GM18519 (cell line): ENCODE measurements at regions not wholly inside any gene's neighbourhood (a gene's known extent, or its start where the extent isn't known, plus 50 kb on each side); places are given as distances from the start of the nearest gene placed in this dataset.

Source experiments
- ATAC-seq: cut with Tn5 transposase; IDR thresholded peaks from one replicate; pipeline ENCODE4 v1.9.1; 2021; ENCODE audit warnings: mild to moderate bottlenecking, moderate library complexity; ENCODE audit not compliant: unreplicated experiment, low FRiP score

DNA sequence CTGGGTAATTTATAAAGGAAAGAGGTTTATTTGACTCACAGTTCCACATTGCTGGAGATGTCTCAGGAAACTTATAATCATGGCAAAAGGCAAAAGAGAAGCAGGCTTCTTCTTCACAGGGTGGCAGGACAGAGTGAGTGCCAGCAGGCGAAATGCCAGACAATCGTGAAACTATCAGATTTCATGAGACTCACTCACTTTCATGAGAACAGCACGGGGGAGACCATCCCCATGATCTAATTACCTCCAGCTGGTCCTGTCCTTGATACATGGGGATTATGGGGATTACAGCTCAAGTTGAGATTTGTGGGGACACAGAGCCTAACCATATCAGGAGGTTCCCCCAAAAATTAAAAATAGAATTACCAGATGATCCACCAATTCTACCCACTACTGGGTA is 675.5 kb upstream of the SLC8A1 start:
- no peak for ATAC-seq

GRCh38 chr2:41129988-41130387 is 678.1 kb upstream of the SLC8A1 start:
- ATAC-seq, result no peak

DNA sequence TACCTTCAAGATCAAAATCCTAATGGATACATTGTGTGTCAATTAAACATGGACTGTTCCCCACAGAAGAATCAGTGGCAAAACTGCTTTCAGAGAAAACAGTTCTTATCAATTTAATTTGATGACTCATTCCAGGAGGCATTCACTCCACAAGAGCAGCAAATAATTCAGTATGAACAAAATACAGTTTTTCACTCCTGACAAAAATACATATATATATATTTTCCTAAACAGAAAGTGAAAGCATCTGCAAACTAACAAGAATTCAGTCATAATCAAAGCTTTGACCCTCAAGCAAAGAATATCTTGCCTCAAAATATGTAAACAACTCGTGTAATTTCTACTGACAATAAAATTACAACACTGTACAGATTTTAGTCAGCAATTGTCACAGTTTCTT is 685.1 kb upstream of the SLC8A1 start:
- no peak for ATAC-seq

- no peak for ATAC-seq
These were observed 689.4 kb upstream of the SLC8A1 start for GRCh38 chr2:41141146-41141791.

DNA sequence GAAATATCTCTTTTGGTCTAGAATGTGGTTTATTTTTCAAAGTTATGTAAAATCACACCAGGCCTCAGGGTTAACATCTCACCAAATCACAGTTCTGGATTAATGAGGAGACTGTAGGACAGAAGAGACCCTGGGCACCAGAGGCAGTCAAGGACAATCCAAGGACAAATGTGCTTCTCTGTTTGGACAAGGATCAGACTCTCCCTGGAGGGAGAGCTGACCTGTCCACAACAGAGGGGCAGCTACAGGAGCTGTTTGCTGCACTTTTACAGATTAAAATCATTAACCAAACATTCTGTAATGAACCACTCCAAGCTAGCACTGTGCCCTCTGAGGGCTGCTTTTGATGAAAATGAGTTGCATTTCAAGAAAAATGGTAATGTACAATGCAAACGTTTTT is 690.6 kb upstream of the SLC8A1 start:
- ATAC-seq, result no peak

DNA sequence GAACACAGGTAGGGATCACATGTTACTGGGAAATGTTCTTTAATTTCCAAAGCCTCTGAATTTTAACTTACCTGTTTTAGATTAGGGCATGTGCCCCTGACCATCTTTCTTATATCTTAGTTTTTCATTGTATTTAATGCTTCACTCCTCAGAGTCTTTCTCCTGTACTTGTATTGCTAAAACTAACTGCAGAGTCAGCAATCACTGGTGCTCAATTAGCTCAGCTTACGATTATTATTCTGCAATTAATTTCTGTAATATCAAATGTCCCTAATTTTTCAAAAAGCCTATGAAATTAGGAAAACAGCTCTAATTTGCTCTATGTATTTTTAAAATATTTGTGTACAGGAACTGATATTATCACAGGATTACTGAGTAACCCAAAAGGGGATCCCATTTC is 693.2 kb upstream of the SLC8A1 start:
- no peak for ATAC-seq

DNA sequence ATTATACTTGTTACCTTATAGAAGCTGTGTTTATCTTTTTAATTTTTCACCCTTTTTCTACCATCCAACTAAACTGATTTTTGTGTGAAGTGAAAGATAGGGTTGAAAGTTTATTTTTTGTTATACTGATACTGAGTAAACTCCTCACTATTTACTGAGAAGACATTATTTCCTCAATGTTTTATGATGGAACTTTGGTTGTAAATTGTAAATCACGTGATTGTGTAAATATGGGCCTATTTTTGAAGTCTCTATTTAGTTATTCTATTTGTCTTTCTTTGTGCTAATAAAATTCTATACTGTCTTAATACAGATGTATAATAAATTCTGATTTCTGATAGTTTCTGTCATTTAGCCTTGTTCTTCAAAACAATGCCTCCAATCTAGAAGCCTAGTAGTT is 697.2 kb upstream of the SLC8A1 start:
- no peak for ATAC-seq

DNA sequence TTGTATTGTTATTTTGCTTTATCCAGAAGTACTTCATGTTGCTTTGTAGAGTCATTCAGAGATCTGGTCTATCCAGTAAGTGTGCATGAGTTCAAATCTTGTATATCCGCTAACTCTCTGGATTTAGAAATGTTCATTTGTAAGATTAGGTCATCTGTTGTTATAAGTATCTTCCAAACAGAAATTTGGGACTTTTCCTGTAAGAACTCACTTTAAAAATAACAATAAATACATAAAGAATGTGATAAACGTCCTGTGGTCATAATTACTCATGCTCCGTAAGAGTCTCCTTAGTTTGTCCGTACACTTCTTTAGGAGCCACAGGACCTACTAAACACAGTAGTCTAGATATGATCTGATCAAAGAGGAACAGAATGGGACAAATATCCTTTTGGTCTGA is 699.9 kb upstream of the SLC8A1 start:
- no peak for ATAC-seq

- ATAC-seq, result no peak
These were observed 700.4 kb upstream of the SLC8A1 start for GRCh38 chr2:41152318-41152717.

GRCh38 chr2:41160439-41160838 is 708.5 kb upstream of the SLC8A1 start:
- ATAC-seq, result no peak

DNA sequence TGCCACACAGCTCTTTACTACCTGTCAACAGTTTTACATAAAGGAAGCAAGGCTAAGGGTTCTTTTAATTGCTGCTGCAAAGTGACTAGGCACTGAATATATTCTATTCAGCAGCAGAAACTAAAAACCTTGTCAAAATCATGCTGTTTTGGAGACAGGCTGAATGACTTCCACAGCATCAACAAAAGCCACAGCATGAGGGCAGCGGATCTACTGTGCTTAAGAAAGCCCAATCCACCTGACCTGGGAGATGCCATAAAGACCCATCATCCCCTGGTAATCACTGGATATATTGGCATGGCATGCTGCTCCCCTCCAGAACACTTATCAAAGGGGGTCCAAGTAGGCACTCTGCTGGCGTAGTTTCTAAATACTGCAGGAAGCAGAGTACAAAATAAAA is 715.1 kb upstream of the SLC8A1 start:
- no peak for ATAC-seq

GRCh38 chr2:41169744-41170143 is 717.9 kb upstream of the SLC8A1 start:
- no peak for ATAC-seq

DNA sequence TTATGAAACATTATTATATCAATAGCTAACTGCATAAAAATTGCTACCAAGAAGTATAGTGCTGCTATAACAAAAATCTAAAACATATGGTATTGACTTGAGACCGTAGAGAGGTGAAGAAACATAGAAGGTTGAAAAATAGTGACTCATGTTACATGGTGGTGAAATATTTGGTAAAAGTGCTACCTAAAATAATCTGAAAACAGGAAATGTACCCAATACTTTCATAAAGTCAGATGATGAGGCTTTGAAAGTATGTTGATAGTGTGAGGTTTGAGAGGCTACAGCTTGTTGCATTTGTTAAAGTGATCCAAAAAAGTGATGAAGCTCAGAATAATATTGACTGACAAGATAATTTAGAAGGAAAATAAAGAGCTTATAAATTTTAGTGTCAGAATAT is 718.7 kb upstream of the SLC8A1 start:
- no peak for ATAC-seq

DNA sequence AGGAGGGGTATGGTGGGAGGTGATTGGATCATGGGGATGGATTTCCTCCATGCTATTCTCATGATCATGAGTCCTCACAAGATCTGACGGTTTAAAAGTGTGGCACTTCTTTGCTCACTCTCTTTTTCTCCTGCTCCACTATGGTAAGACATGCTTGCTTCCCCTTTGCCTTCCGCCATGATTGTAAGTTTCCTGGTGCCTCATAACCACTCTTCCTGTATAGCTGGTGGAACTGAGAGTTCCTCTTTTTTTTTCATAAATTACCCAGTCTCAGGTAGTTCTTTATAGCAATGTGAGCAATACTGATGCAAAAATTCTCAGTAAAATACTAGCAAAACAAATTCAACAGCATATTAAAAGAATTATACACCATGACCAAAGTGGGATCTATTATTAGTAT is 728.5 kb upstream of the SLC8A1 start:
- ATAC-seq, result no peak

DNA sequence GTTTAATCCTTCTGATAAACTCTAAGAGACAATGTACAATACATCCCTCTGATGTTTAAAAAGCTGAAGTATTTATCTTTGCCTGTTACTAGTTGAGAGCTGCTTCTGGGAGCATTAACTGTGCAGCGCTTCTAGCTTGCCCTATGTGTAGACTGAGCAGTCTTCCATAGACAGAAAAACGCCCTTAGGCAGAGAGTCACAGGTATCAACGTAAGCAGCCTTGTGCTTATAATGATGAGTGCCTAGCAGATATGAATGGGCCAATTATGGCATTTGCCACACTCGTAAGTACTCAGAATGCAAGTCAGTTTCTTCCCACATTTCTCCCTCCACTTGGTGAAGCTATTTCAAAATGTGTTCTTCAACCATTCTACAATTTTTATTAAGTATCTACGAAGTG is 731.1 kb upstream of the SLC8A1 start:
- ATAC-seq, result no peak

DNA sequence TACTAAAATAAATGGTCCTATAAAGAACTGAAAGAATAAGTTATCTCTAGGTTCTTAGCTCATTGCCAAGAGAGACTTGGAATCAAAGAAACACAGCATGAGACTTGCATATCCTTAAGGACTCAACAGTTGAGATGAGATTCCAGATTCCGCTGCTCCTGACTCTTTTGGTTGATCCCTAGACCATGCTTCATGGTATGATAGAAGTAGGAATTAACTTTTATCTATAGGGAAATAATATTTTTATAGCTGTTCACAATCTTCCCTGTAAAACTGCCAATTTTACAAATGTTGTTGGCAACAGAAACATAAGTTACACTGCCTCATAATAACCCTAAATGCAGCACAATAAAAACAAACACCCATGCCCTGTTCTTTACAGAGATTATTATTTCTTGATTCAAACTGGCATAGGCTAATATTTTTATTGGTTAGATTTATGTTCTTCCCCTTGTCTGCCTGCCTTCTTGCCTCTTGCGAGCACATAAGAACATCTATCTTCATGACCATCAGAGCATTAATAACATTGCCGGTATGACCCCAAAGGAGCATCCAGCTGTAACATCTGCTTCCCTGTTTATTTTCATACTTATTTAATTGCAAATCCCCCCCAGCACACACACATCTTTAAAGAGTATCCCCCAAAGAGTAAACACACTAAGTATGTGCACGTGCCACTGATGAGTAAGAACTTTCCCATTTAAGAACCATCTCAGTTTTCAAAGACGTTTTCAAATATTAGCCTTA is 735.7 kb upstream of the SLC8A1 start:
- no peak for ATAC-seq

DNA sequence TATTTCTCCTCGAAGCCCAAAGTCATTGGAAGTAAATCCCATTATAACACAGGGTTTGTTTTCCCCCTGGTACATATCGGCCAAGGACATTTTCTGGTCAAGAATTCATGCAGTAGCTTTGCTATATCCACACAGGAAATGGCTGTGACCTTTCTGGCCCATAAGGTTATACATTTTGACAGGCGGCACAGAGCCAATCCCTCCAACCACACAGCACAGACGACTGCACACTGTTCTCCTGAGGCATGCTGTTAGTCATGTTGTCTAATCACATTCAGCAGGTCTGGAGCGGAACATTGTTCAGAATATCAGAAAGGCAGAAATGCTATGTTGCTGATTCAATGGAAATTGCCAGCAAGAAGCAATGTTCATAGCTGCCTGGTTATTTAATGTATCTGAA is 742.3 kb upstream of the SLC8A1 start:
- no peak for ATAC-seq

DNA sequence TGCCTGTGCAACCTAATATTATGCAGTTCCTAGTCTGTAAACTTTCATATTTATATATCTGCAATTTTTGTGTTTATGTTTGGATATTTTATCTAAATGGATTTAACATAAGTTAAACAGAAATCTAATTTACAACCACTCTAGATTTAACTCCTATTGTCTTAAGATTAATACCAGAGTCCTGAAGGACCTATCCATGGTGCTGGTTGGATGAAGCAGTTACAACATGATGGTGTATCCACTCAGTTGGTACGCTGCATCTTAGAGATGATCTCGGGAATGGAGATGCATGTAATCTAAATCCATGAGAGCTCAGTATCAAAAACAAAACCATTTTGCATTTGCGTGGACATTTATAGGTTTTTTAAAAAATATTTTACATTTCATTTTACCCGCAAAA is 745.9 kb upstream of the SLC8A1 start:
- ATAC-seq, result no peak

DNA sequence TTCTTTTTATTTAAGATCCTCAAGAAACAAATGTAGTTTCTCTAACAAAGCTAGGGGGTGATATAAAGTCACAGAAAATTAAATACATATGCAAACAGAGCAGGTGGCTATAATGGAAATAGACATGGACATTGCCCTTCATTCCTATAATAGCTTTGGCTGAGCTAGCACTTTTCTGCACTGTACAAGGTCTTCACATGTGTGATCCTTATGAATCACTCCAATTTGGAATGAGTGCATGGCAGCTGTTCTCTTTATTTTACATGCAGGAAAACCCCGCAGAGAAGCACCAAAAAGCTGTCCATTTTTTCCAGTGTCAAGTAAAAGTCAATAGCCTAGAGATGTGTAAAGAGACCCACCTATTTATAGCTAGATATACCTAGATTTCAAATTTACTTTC is 747.4 kb upstream of the SLC8A1 start:
- no peak for ATAC-seq

- no peak for ATAC-seq
These were observed 752.4 kb upstream of the SLC8A1 start for GRCh38 chr2:41204315-41204714.

- no peak for ATAC-seq
These were observed 754.1 kb upstream of the SLC8A1 start for GRCh38 chr2:41206004-41206403.

DNA sequence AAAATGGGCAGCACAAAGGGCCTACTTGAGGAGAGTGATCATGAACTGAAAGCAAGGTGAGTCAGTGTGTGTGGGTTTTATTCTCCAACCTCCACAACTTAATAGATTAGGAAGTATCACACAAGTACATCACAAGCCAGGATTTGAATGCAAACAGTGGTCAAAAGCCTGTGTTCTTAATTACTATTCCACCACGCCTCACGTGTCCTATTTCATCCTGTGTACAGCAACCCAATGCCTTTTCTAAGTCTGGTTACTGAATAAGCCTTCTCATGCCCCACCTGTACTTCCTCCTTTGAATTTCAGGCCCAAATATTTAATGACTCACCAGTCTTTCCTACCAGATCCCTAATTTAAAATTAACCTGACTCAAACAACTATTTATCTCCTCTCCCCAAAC is 755.7 kb upstream of the SLC8A1 start:
- ATAC-seq, result no peak
